A673 (cell line): ENCODE measurements at regions not wholly inside any gene's neighbourhood (a gene's known extent, or its start where the extent isn't known, plus 50 kb on each side); places are given as distances from the start of the nearest gene placed in this dataset.

ENCODE experiments used
- BruUV-seq: library from RNA; stranded (reverse); fragments of 400-500 nt; replicated peaks from 2 replicates; lab custom pipeline; 2021; lab: Mats Ljungman, UMichigan
- CTCF ChIA-PET: fragments of 300-600 bp; sonication (Branson Sonifier 250); formaldehyde crosslinking; loops from one replicate; lab custom pipeline; 2022; ENCODE audit warnings: antibody characterized with exemption; lab: Charles Lee
- POLR2A ChIA-PET: fragments of 300-600 bp; sonication (Branson Sonifier 250); formaldehyde crosslinking; loops from one replicate; lab custom pipeline; 2022; ENCODE audit warnings: antibody characterized with exemption; ENCODE audit not compliant: low non-redundant PET; lab: Charles Lee
- DNase-seq: peaks from one replicate; pipeline ENCODE4 v3.0.0-alpha.2; 2015; ENCODE audit warnings: low spot score
- H3K27ac ChIP-seq: fragments of 200-600 bp; sonication (generic); 2 replicates; pipeline ENCODE4 v1.5.1; 2016; ENCODE audit warnings: mixed run types, low read depth, mild to moderate bottlenecking, mixed read lengths, antibody characterized with exemption, low read length; ENCODE audit not compliant: poor library complexity, severe bottlenecking
- H3K27me3 ChIP-seq: fragments of 200-600 bp; sonication (generic); replicated peaks from 2 replicates; pipeline ENCODE4 v1.6.1; 2017; ENCODE audit warnings: mixed run types, low read depth, mild to moderate bottlenecking, mixed read lengths, antibody characterized with exemption, low read length; ENCODE audit not compliant: insufficient read depth, poor library complexity
- H3K36me3 ChIP-seq: fragments of 200-600 bp; sonication (generic); 2 replicates; pipeline ENCODE4 v1.6.1; 2016; ENCODE audit warnings: mixed run types, mild to moderate bottlenecking, mixed read lengths, antibody characterized with exemption, low read length; ENCODE audit not compliant: insufficient read depth, poor library complexity, severe bottlenecking
- H3K4me1 ChIP-seq: fragments of 200-600 bp; sonication (generic); 2 replicates; pipeline ENCODE4 v1.6.1; 2017; ENCODE audit warnings: mixed run types, mild to moderate bottlenecking, mixed read lengths, antibody characterized with exemption, low read length; ENCODE audit not compliant: insufficient read depth, poor library complexity, severe bottlenecking
- H3K4me3 ChIP-seq: fragments of 200-600 bp; sonication (generic); 2 replicates; pipeline ENCODE4 v1.5.1; 2016; ENCODE audit warnings: low read depth, mixed run types, mild to moderate bottlenecking, mixed read lengths, low read length; ENCODE audit not compliant: poor library complexity, severe bottlenecking
- H3K9me3 ChIP-seq: fragments of 200-600 bp; sonication (generic); 2 replicates; pipeline ENCODE4 v1.6.1; 2016; ENCODE audit warnings: mixed run types, low read depth, mild to moderate bottlenecking, mixed read lengths, antibody characterized with exemption, low read length; ENCODE audit not compliant: poor library complexity, severe bottlenecking
- CTCF ChIP-seq: fragments of 300-800, 200-600 bp; sonication (generic); conservative IDR thresholded peaks from 2 replicates; pipeline ENCODE4 v1.5.1; 2017; ENCODE audit warnings: low read depth, mild to moderate bottlenecking, antibody characterized with exemption, low read length, moderate library complexity, mixed read lengths
- EZH2 ChIP-seq: fragments of 200-600 bp; sonication (generic); IDR thresholded peaks from 2 replicates; pipeline ENCODE4 v1.6.1; 2017; ENCODE audit warnings: borderline replicate concordance, low read depth, mild to moderate bottlenecking, mixed read lengths, antibody characterized with exemption, low read length; ENCODE audit not compliant: poor library complexity, severe bottlenecking
- intact Hi-C: fragments of 100-400 bp; cut with micrococcal nuclease; formaldehyde crosslinking; loops from one replicate; pipeline ENCODE4 v1.10.0; 2022; ENCODE audit not compliant: unreplicated experiment

DNA sequence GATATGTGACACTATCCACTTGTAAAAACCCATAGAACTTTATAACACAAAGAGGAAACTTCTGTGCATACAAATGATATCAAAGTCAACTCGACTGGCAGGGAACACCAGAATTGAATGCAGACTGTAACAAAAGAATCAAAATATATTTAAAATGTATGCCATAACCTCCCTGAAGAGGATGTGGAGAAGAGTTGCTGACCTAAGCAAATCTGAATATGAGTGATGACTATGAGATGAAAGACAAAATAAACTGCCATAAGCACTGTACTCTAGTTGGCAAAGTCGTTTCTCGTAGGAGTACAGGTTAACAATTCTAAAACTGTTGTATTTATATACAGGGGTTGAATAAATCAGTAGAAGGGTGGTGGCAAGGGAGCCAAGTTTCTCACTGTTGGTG, 482.1 kb downstream of the OCA2 start:
- ChIA-PET CTCF (no interaction called here), POLR2A (no interaction called here)
- Histone ChIP-seq H3K36me3 (no peaks in the 10 kb centered on the region), H3K4me3 (no peak overlapping the region), H3K4me1 (no peaks in the 10 kb centered on the region), H3K9me3 (peaks cover 39% of the 10 kb centered on the region), H3K27ac (no peak overlapping the region), H3K27me3 (no peaks in the 10 kb centered on the region)
- intact Hi-C loops: no loop called here
- no TSS peak for BruUV-seq
- DNase-seq: no peak
- TF ChIP-seq EZH2 (no peak), CTCF (no peak)

GRCh38 chr15:27608248-27608647, 490.9 kb downstream of the OCA2 start:
- peaks cover 36% of the 10 kb centered on the region for H3K9me3 ChIP-seq
- H3K27ac ChIP-seq: no peak overlapping the region
- H3K4me1 ChIP-seq: no peaks in the 10 kb centered on the region
- CTCF ChIA-PET: no interaction called here
- BruUV-seq: no TSS peak
- TF ChIP-seq EZH2 (no peak), CTCF (no peak)
- H3K4me3 ChIP-seq: no peak overlapping the region
- H3K27me3 ChIP-seq: no peaks in the 10 kb centered on the region
- intact Hi-C loops: no loop called here
- no peaks in the 10 kb centered on the region for H3K36me3 ChIP-seq
- no peak for DNase-seq
- POLR2A ChIA-PET: no interaction called here

DNA sequence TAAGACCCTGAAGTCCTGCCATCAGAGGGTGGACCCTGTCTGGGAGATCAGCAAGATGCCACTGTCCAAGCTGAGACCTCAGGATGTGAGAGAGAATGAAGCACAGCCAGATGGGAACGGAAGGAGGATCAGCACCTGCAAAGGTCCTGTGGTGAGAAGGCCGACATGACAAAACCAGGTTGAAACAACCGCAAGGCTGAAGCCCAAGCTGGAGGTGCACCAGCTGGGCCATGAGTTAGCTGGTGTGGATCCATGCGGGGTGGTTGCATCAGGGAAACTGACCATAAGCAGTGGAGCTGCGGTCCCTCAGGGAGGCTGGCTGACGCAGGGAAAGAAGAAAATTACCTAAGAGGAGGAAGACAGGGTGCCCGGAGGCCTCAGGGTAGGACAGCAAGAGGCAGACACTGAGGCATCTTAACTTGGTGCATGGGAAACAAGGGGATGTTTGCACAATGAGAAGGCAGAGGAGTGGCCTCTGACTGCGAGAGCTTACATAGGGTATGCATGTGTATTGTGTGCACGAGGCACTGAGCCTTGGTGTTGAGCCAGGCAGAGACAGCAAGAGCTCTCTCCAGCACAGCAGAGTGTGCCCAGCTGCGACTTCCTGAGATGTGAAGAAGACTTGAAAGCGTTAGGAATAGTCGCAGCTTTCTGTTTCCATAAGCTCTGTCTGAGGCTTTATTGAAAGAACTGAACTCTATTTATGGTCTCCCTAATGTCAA, 497.7 kb downstream of the OCA2 start:
- ChIA-PET CTCF (no interaction called here), POLR2A (no interaction called here)
- Histone ChIP-seq H3K4me3 (no peak overlapping the region), H3K36me3 (no peaks in the 10 kb centered on the region), H3K27me3 (no peaks in the 10 kb centered on the region), H3K27ac (no peak overlapping the region), H3K4me1 (no peaks in the 10 kb centered on the region), H3K9me3 (peaks cover 58% of the 10 kb centered on the region)
- DNase-seq: no peak
- intact Hi-C loops: no loop called here
- TF ChIP-seq EZH2 (no peak), CTCF (no peak)
- BruUV-seq: no TSS peak
